Left hindlimb (tissue), 1 donor: ENCODE measurements at regions not wholly inside any gene's neighbourhood (a gene's known extent, or its start where the extent isn't known, plus 50 kb on each side); places are given as distances from the start of the nearest gene placed in this dataset.
A peak's percentile ranks its signal among the peaks of the same experiment; 100 is the strongest.
"Not testable (repeated sequence)": the region's sequence is repeated elsewhere in the genome, so short reads cannot be mapped to it uniquely, and the experiment has no call there.

ENCODE experiments used
- DNase-seq: peaks from one replicate; pipeline ENCODE4 v3.0.0-alpha.2; 2018

GRCh38 chr16:52976539-52977167 lies 76.0 kb downstream of the CHD9NB start:
- no peak for DNase-seq

GRCh38 chr16:52967744-52968143 lies 85.0 kb downstream of the CHD9NB start:
- DNase-seq = no peak

- DNase-seq = no peak
These were observed 88.4 kb downstream of the CHD9NB start for GRCh38 chr16:52964290-52964689.

GRCh38 chr16:52963855-52964242 lies 88.8 kb downstream of the CHD9NB start:
- no peak for DNase-seq

GRCh38 chr16:52963212-52963854 lies 89.4 kb downstream of the CHD9NB start:
- DNase-seq = no peak

- DNase-seq = no peak
These were observed 93.7 kb downstream of the CHD9NB start for GRCh38 chr16:52958951-52959350.

GRCh38 chr16:52957199-52957598 lies 95.5 kb downstream of the CHD9NB start:
- DNase-seq = no peak

GRCh38 chr16:52956044-52956443 lies 96.7 kb downstream of the CHD9NB start:
- no peak for DNase-seq

GRCh38 chr16:52953215-52953614 lies 99.5 kb downstream of the CHD9NB start:
- no peak for DNase-seq

GRCh38 chr16:52948946-52949345 lies 103.8 kb downstream of the CHD9NB start:
- DNase-seq = no peak

GRCh38 chr16:52932321-52932720 lies 120.4 kb downstream of the CHD9NB start:
- no peak for DNase-seq

GRCh38 chr16:52929478-52930400 lies 123.0 kb downstream of the CHD9NB start:
- no peak for DNase-seq

GRCh38 chr16:52928955-52929354 lies 123.7 kb downstream of the CHD9NB start:
- DNase-seq = no peak

GRCh38 chr16:52925143-52925542 lies 127.6 kb downstream of the CHD9NB start:
- no peak for DNase-seq

GRCh38 chr16:52924162-52924561 lies 128.5 kb downstream of the CHD9NB start:
- no peak for DNase-seq

- DNase-seq = no peak
These were observed 131.6 kb downstream of the CHD9NB start for GRCh38 chr16:52921104-52921503.

GRCh38 chr16:52920331-52920730 lies 132.4 kb downstream of the CHD9NB start:
- DNase-seq = no peak

GRCh38 chr16:52914428-52914827 lies 138.3 kb downstream of the CHD9NB start:
- no peak for DNase-seq

GRCh38 chr16:52912565-52913173 lies 140.0 kb downstream of the CHD9NB start:
- DNase-seq = peak; percentile 64

GRCh38 chr16:52908057-52908456 lies 144.6 kb downstream of the CHD9NB start:
- not testable (repeated sequence) for DNase-seq

GRCh38 chr16:52906281-52906680 lies 146.4 kb downstream of the CHD9NB start:
- DNase-seq = no peak

GRCh38 chr16:52896478-52897164 lies 156.1 kb downstream of the CHD9NB start:
- no peak for DNase-seq

- no peak for DNase-seq
These were observed 178.7 kb downstream of the CHD9NB start for GRCh38 chr16:52874042-52874441.
